Left lobe of liver (tissue), 2 donors: ENCODE measurements at regions not wholly inside any gene's neighbourhood (a gene's known extent, or its start where the extent isn't known, plus 50 kb on each side); places are given as distances from the start of the nearest gene placed in this dataset.
A peak's percentile ranks its signal among the peaks of the same experiment; 100 is the strongest.
"Not testable (repeated sequence)": the region's sequence is repeated elsewhere in the genome, so short reads cannot be mapped to it uniquely, and the experiment has no call there.

Experiments
- ATAC-seq: fragments of 200-7000 bp; cut with Tn5 transposase; one replicate; pipeline ENCODE4 v1.9.1; 2020; ENCODE audit warnings: mild to moderate bottlenecking, moderate library complexity
- DNase-seq: peaks from one replicate; pipeline ENCODE4 v3.0.0-alpha.2; 2020; ENCODE audit warnings: low spot score
- donor health status: DM: no; HTN: no; CAD: no; lungs with moderate emphysema.
- donor health status: DM: no; HTN: yes; CAD: no.

GRCh38 chr21:14829685-14830084, 235.1 kb downstream of the NRIP1 start:
- DNase-seq (no peak), ATAC-seq (no peak)

GRCh38 chr21:14827468-14827867, 237.3 kb downstream of the NRIP1 start:
- no peak for DNase-seq
- ATAC-seq = no peak

- ATAC-seq = no peak
- no peak for DNase-seq
Measured at GRCh38 chr21:14826630-14827029, 238.2 kb downstream of the NRIP1 start.

- no peak for ATAC-seq
- no peak for DNase-seq
Measured at GRCh38 chr21:14825514-14825974, 239.3 kb downstream of the NRIP1 start.

- DNase-seq = no peak
- no peak for ATAC-seq
Measured at GRCh38 chr21:14824126-14824525, 240.7 kb downstream of the NRIP1 start.

GRCh38 chr21:14817311-14817710, 247.5 kb downstream of the NRIP1 start:
- DNase-seq = no peak
- ATAC-seq = no peak

GRCh38 chr21:14814991-14815390, 249.8 kb downstream of the NRIP1 start:
- no peak for DNase-seq
- no peak for ATAC-seq

- DNase-seq (no peak), ATAC-seq (no peak)
Measured at GRCh38 chr21:14814282-14814681, 250.5 kb downstream of the NRIP1 start.

- not testable (repeated sequence) for DNase-seq, ATAC-seq
Measured at GRCh38 chr21:14804170-14804569, 258.1 kb upstream of the SAMSN1 start.

GRCh38 chr21:14797543-14797942, 251.4 kb upstream of the SAMSN1 start:
- no peak for ATAC-seq
- DNase-seq = no peak

GRCh38 chr21:14787312-14787711, 241.2 kb upstream of the SAMSN1 start:
- ATAC-seq (no peak), DNase-seq (no peak)

GRCh38 chr21:14785679-14786078, 239.6 kb upstream of the SAMSN1 start:
- DNase-seq (no peak), ATAC-seq (no peak)

- peak; percentile 72 for ATAC-seq
- peak; percentile 48 for DNase-seq
Measured at GRCh38 chr21:14773777-14774345, 227.7 kb upstream of the SAMSN1 start.

- DNase-seq = no peak
- ATAC-seq = no peak
Measured at GRCh38 chr21:14771593-14771992, 225.5 kb upstream of the SAMSN1 start.

- ATAC-seq (no peak), DNase-seq (no peak)
Measured at GRCh38 chr21:14768042-14768441, 221.9 kb upstream of the SAMSN1 start.

GRCh38 chr21:14767192-14767852, 221.2 kb upstream of the SAMSN1 start:
- ATAC-seq (no peak), DNase-seq (no peak)

GRCh38 chr21:14766241-14766640, 220.1 kb upstream of the SAMSN1 start:
- ATAC-seq (no peak), DNase-seq (no peak)

- no peak for ATAC-seq
- DNase-seq = no peak
Measured at GRCh38 chr21:14763695-14764064, 217.6 kb upstream of the SAMSN1 start.

GRCh38 chr21:14762734-14763694, 216.9 kb upstream of the SAMSN1 start:
- no peak for DNase-seq
- peak; percentile 60 for ATAC-seq

- ATAC-seq = no peak
- DNase-seq = no peak
Measured at GRCh38 chr21:14762327-14762726, 216.2 kb upstream of the SAMSN1 start.

- ATAC-seq (no peak), DNase-seq (no peak)
Measured at GRCh38 chr21:14759285-14759684, 213.2 kb upstream of the SAMSN1 start.

- no peak for DNase-seq
- no peak for ATAC-seq
Measured at GRCh38 chr21:14758849-14759248, 212.7 kb upstream of the SAMSN1 start.
